ENCODE measurements at regions not wholly inside any gene's neighbourhood (a gene's known extent, or its start where the extent isn't known, plus 50 kb on each side); places are given as distances from the start of the nearest gene placed in this dataset.

DNA sequence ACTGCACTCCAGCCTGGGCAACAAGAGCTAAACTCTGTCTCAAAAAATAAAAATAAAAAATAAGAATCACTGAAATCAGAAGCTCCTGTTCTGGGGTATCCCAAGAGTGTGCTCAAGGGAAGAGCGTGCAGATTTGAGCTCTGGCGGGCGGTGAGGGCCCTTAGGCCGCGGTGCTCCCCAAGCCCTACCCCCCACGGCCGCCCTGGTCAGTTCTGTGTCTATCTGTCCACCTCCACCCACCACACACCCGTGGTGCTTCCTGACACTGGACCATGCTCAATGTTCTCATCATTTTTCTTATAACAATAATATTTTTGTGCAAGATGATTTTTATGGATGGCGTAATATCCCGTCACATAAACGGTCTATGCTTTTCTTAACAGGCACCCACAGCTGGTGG lies 71.1 kb downstream of the RTL6 start:
- H3K36me3 ChIP-seq: no peaks in the 10 kb centered on the region
- no peaks in the 10 kb centered on the region for H3K27me3 ChIP-seq
- H3K4me3 ChIP-seq (replicated peaks in 1 of 3): no peak overlapping the region
- intact Hi-C loops (cut with DNase I): no loop called here
- no peak for DNase-seq
- H3K9me3 ChIP-seq: no peaks in the 10 kb centered on the region
- H3K4me1 ChIP-seq: no peaks in the 10 kb centered on the region
- H3K27ac ChIP-seq: no peak overlapping the region
- TF ChIP-seq, protein P1, sequence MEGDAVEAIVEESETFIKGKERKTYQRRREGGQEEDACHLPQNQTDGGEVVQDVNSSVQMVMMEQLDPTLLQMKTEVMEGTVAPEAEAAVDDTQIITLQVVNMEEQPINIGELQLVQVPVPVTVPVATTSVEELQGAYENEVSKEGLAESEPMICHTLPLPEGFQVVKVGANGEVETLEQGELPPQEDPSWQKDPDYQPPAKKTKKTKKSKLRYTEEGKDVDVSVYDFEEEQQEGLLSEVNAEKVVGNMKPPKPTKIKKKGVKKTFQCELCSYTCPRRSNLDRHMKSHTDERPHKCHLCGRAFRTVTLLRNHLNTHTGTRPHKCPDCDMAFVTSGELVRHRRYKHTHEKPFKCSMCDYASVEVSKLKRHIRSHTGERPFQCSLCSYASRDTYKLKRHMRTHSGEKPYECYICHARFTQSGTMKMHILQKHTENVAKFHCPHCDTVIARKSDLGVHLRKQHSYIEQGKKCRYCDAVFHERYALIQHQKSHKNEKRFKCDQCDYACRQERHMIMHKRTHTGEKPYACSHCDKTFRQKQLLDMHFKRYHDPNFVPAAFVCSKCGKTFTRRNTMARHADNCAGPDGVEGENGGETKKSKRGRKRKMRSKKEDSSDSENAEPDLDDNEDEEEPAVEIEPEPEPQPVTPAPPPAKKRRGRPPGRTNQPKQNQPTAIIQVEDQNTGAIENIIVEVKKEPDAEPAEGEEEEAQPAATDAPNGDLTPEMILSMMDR (IDR thresholded peaks at IDR 0.05): no peak
- WGBS, 2 donors: 81 to 83% methylated on average over 11 of the region's 11 CpGs

DNA sequence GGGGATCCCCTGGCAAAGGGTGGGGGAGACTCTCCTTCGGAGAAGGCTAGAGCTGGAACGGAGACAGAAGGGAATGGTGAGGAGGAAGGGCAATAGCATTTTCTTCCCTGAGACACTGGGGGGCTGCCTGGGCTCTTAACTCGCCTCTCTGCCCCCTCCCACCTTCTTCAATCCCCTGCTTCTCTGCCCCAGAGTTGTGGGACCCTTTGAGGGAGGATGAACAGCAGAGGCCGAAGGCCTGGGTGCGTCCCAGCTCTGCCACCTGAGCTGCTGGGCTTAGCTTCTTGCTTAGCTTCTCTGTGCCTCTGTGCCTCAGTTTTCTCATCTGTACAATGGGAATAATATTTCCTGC lies 72.4 kb downstream of the RTL6 start:
- Histone ChIP-seq H3K4me3 (replicated peaks in 1 of 3) (no peak overlapping the region), H3K27me3 (no peaks in the 10 kb centered on the region), H3K27ac (no peak overlapping the region), H3K36me3 (no peaks in the 10 kb centered on the region), H3K9me3 (no peaks in the 10 kb centered on the region), H3K4me1 (no peaks in the 10 kb centered on the region)
- no peak for DNase-seq
- WGBS, 2 donors: 82 to 88% methylated on average over 5 of the region's 5 CpGs
- intact Hi-C loops (cut with DNase I): no loop called here
- no peak for TF ChIP-seq POLR2A (IDR thresholded peaks at IDR 0.05)
- TF ChIP-seq, protein P1 (IDR thresholded peaks at IDR 0.05): no peak

DNA sequence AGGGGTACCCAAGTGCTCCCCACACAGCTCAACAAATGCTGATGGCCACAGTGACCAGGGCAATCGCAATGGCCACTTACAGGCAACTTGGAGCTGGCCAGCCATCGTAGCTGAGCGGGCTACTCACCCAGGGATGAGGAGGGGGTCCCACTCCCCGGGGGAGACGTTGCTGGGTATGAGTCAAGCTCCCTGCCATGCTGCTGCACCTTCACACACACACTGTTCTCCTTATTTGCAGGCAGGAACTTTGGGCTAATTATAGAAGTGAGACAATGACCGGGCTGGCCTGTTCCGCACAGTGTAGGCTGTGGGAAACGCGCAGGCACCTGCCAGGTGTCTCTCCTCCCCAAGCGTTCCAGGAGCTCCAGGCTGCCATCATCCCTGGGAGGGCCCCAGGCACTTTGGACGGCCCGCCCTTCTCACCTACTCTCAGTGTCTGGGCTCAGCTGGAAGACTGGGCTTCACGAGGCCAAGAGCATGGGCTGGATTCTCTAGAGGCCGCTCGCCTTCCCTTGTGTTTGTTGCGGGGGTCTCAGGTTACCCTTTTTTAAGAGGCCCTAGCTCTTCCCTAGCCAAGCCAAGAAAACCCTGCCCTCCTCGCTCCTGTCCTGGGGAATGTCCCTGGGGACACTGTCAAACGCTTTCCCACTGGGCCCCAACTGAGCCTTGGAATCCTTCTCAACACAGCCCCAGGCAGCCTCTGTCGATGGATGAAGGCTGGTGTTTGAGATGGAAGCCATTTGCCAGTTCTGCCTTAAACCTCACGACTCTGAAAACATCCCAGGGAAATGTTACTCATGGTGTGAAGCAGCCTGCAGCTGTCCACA lies 73.0 kb downstream of the RTL6 start:
- 66 to 68% methylated on average over 16 to 17 of the region's 20 CpGs for WGBS, 2 donors

DNA sequence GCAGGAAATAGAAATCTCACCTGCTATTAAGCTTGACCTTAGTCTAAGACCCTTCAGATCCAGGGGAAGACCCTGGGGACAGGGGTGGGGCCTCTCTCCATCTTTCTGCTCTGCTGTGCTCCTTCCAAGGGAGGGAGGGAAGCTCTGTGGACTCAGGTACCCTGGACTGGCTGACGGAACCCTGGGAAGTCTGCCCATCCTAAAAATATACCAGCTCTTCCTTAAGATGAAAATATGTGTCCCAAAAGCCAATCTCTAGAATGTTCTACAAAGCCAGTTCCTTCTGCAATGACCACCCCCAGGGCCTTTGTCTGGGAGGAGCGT lies 73.7 kb downstream of the RTL6 start:
- 82 to 96% methylated on average over 2 of the region's 2 CpGs for WGBS, 2 donors
- no peak for DNase-seq

More for the DNA sequence above, 73.0 kb downstream of the RTL6 start:
- H3K4me1 ChIP-seq: no peaks in the 10 kb centered on the region
- H3K27me3 ChIP-seq: no peaks in the 10 kb centered on the region
- TF ChIP-seq, protein P1 (IDR thresholded peaks at IDR 0.05): no peak
- TF ChIP-seq POLR2A (IDR thresholded peaks at IDR 0.05): no peak
- H3K4me3 ChIP-seq (replicated peaks in 1 of 3): no peak overlapping the region
- no peaks in the 10 kb centered on the region for H3K9me3 ChIP-seq
- H3K36me3 ChIP-seq: no peaks in the 10 kb centered on the region
- no peak for DNase-seq
- no peak overlapping the region for H3K27ac ChIP-seq
- intact Hi-C loops (cut with DNase I): no loop called here

More for the DNA sequence above, 73.7 kb downstream of the RTL6 start:
- intact Hi-C loops (cut with DNase I): no loop called here
- H3K4me1 ChIP-seq: no peaks in the 10 kb centered on the region
- H3K9me3 ChIP-seq: no peaks in the 10 kb centered on the region
- no peaks in the 10 kb centered on the region for H3K36me3 ChIP-seq
- H3K27me3 ChIP-seq: no peaks in the 10 kb centered on the region
- H3K27ac ChIP-seq: no peak overlapping the region
- no peak for TF ChIP-seq POLR2A (IDR thresholded peaks at IDR 0.05)
- TF ChIP-seq, protein P1 (IDR thresholded peaks at IDR 0.05): no peak
- no peak overlapping the region for H3K4me3 ChIP-seq (replicated peaks in 1 of 3)
